Activated T-cell treated with anti-CD3 and anti-CD28 coated beads, Interleukin-2, amount 50 U/mL, for 4 hours (primary cell): ENCODE measurements at regions not wholly inside any gene's neighbourhood (a gene's known extent, or its start where the extent isn't known, plus 50 kb on each side); places are given as distances from the start of the nearest gene placed in this dataset.

Source experiments
- ATAC-seq, 2 donors: fragments of 200-7000 bp; cut with Tn5 transposase; one replicate each; pipeline ENCODE4 v1.10.0; 2021
- DNase-seq: peaks from one replicate; pipeline ENCODE4 v3.0.0-alpha.2; 2020
- H3K27me3 Mint-ChIP-seq: one replicate; pipeline ENCODE4 v1.8.0; 2021; ENCODE audit warnings: low read depth, mixed read lengths
- H3K36me3 Mint-ChIP-seq: one replicate; pipeline ENCODE4 v1.8.0; 2022; ENCODE audit warnings: mixed read lengths; ENCODE audit not compliant: insufficient read depth
- H3K4me1 Mint-ChIP-seq: one replicate; pipeline ENCODE4 v1.8.0; 2021; ENCODE audit warnings: low read depth, mixed read lengths
- H3K4me3 Mint-ChIP-seq: one replicate; pipeline ENCODE4 v1.8.0; 2021; ENCODE audit warnings: mild to moderate bottlenecking, moderate library complexity, mixed read lengths
- H3K9me3 Mint-ChIP-seq: one replicate; pipeline ENCODE4 v1.8.0; 2021; ENCODE audit warnings: mixed read lengths

GRCh38 chr2:9702604-9703084 lies 71.8 kb upstream of the YWHAQ start:
- DNase-seq, result no peak
- Mint-ChIP-seq H3K36me3 (no peaks in the 10 kb centered on the region), H3K9me3 (peaks cover 6% of the 10 kb centered on the region), H3K4me3 (peak overlapping the region; percentile 22), H3K27me3 (no peaks in the 10 kb centered on the region), H3K4me1 (peaks cover 52% of the 10 kb centered on the region)
- ATAC-seq, result no peak

- ATAC-seq (peak; percentile 95 to 96), DNase-seq (peak; percentile 64)
- H3K9me3 Mint-ChIP-seq, result peaks cover 6% of the 10 kb centered on the region
- H3K36me3 Mint-ChIP-seq, result no peaks in the 10 kb centered on the region
- H3K4me3 Mint-ChIP-seq, result peak overlapping the region; percentile 22
- H3K27me3 Mint-ChIP-seq, result no peaks in the 10 kb centered on the region
- H3K4me1 Mint-ChIP-seq, result peaks cover 46% of the 10 kb centered on the region
Observed at GRCh38 chr2:9703085-9703678, 72.4 kb upstream of the YWHAQ start.

DNA sequence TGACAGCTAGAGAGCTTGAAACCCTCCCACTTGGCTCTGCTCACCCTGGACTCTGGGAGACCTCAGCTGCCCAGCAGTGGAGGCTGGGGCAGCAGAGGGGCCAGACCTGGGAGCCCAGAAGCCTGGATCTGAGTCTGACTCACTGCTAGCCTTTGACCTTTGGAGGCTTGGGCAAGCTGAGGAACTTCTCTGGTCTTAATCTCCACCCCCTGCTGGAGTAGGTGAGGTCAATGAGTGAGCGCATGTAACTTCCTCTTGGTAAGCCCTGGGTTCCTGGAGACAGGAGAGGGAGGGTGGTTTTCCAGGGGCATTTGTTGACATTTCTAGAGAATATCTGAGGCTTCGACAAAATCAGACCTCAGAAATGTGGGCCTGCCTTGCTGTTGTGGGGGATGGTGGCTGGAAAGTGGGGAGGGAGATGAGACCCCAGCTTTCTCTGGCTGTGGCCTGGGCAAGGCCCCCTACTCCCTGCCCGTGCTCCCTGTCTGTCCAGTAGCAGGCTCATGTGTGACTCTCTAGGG lies 73.0 kb upstream of the YWHAQ start:
- ATAC-seq, result peak; percentile 4 to 9
- no peaks in the 10 kb centered on the region for H3K27me3 Mint-ChIP-seq
- peaks cover 48% of the 10 kb centered on the region for H3K4me1 Mint-ChIP-seq
- H3K36me3 Mint-ChIP-seq, result no peaks in the 10 kb centered on the region
- peaks cover 6% of the 10 kb centered on the region for H3K9me3 Mint-ChIP-seq
- no peak overlapping the region for H3K4me3 Mint-ChIP-seq
- DNase-seq, result no peak

GRCh38 chr2:9704600-9704999 lies 73.8 kb upstream of the YWHAQ start:
- H3K4me3 Mint-ChIP-seq, result no peak overlapping the region
- H3K27me3 Mint-ChIP-seq, result no peaks in the 10 kb centered on the region
- peaks cover 6% of the 10 kb centered on the region for H3K9me3 Mint-ChIP-seq
- no peak for DNase-seq
- no peaks in the 10 kb centered on the region for H3K36me3 Mint-ChIP-seq
- peaks cover 50% of the 10 kb centered on the region for H3K4me1 Mint-ChIP-seq
- ATAC-seq, result no peak

- H3K27me3 Mint-ChIP-seq, result no peaks in the 10 kb centered on the region
- no peaks in the 10 kb centered on the region for H3K36me3 Mint-ChIP-seq
- H3K4me1 Mint-ChIP-seq, result peaks cover 49% of the 10 kb centered on the region
- H3K4me3 Mint-ChIP-seq, result no peak overlapping the region
- ATAC-seq, result no peak
- H3K9me3 Mint-ChIP-seq, result peaks cover 6% of the 10 kb centered on the region
- DNase-seq, result no peak
Observed at GRCh38 chr2:9705196-9705595, 74.4 kb upstream of the YWHAQ start.

DNA sequence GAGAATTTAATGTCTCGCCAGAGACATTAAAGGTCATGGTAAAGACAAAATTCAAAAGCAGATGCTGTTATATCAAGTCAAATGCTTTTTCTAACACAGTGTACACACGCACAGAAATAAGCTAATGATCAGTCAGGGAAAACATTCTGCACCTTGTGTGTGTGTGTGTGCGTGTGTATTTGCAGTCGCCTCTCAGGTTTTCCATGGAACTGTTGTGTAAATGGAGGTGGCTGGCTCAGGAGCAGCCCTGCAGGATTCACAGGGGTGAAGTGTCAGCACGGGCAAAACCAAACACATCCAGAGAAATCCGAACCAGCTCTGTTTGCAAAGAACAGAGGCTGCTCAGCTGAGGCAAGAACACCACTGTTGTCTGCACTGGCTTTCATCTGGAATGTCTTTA lies 76.2 kb upstream of the YWHAQ start:
- H3K4me1 Mint-ChIP-seq, result peaks cover 59% of the 10 kb centered on the region
- H3K36me3 Mint-ChIP-seq, result no peaks in the 10 kb centered on the region
- no peaks in the 10 kb centered on the region for H3K9me3 Mint-ChIP-seq
- DNase-seq (no peak), ATAC-seq (no peak)
- no peaks in the 10 kb centered on the region for H3K27me3 Mint-ChIP-seq
- no peak overlapping the region for H3K4me3 Mint-ChIP-seq

DNA sequence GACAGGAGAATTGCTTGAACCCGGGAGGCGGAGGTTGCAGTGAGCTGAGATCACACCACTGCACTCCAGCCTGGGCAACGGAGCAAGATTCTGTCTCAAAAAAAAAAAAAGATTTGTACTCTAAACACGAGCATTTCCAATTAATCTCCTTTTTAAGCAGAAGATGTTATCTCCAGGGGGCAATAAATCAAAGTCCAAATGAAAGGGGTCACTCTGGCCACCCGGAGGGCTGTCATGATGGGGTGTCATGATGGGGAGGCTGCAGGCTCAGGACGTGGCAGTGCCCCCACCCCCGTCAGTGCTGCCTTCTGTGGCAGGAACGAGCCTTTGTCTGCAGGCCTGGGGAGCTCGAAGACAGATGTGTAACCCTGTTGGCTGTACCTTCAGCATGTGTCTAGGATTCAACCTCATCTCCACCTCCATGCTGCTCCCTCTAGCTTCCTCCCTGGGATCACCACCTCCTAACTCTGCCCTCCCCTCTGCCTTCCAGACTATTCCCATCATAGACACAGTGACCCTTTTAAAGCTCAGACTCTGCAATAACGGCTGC lies 76.9 kb upstream of the YWHAQ start:
- ATAC-seq (no peak), DNase-seq (no peak)
- Mint-ChIP-seq H3K36me3 (no peaks in the 10 kb centered on the region), H3K4me3 (no peak overlapping the region), H3K4me1 (peaks cover 58% of the 10 kb centered on the region), H3K9me3 (no peaks in the 10 kb centered on the region), H3K27me3 (no peaks in the 10 kb centered on the region)

DNA sequence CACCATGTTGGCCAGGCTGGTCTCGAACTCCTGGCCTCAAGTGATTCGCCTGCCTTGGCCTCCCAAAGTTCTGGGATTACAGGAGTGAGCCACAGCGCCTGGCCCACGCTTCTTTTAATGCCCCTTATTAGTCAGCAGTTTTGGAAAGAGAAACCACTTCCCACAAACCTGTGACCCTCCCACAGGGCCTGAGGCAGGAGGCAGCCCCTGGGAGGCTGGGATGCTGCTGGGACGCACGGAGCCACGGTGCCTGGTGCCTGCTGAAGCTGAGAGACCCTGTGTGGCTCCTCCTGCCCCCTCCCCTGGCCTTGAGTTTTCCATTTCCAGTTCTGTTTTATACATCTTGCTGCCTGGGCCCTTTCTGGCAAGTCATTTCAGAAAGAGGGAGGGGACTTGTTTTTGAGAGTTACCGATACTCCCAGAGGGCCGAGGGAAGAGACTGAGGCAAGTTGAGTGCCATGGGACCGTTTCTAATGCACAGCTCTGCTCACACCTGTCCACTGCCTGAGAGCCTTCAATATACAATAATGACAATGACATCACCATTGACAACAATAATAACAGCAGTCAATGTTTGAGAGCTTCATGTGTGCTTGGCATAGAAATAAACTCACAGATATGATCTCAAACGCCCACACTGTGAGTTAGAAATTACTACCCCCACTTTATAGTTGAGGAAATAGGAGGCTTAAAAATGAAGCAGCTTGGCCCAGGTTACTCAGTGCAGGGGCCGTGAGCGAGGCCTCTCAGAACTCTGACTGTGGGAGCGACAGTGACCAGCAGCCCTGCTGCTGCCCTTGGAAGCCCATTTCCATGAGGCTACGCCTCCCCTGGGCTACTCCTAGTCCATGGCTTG lies 78.1 kb upstream of the YWHAQ start:
- peak; percentile 68 to 70 for ATAC-seq
- Mint-ChIP-seq H3K4me1 (peaks cover 50% of the 10 kb centered on the region), H3K9me3 (no peaks in the 10 kb centered on the region), H3K4me3 (no peak overlapping the region), H3K36me3 (no peaks in the 10 kb centered on the region), H3K27me3 (no peaks in the 10 kb centered on the region)
- no peak for DNase-seq

GRCh38 chr2:9709539-9710285 lies 78.9 kb upstream of the YWHAQ start:
- Mint-ChIP-seq H3K27me3 (no peaks in the 10 kb centered on the region), H3K4me1 (peaks cover 45% of the 10 kb centered on the region), H3K9me3 (no peaks in the 10 kb centered on the region)

GRCh38 chr2:9710311-9710710 lies 79.5 kb upstream of the YWHAQ start:
- DNase-seq, result no peak
- ATAC-seq, result peak; percentile 11 to 20
- no peak overlapping the region for H3K4me3 Mint-ChIP-seq
- peaks cover 42% of the 10 kb centered on the region for H3K4me1 Mint-ChIP-seq
- H3K36me3 Mint-ChIP-seq, result no peaks in the 10 kb centered on the region
- no peaks in the 10 kb centered on the region for H3K9me3 Mint-ChIP-seq
- H3K27me3 Mint-ChIP-seq, result no peaks in the 10 kb centered on the region

More at GRCh38 chr2:9709539-9710285, 78.9 kb upstream of the YWHAQ start:
- ATAC-seq (peak in 1 of 2 donors; percentile 4), DNase-seq (no peak)
- Mint-ChIP-seq H3K4me3 (no peak overlapping the region), H3K36me3 (no peaks in the 10 kb centered on the region)

DNA sequence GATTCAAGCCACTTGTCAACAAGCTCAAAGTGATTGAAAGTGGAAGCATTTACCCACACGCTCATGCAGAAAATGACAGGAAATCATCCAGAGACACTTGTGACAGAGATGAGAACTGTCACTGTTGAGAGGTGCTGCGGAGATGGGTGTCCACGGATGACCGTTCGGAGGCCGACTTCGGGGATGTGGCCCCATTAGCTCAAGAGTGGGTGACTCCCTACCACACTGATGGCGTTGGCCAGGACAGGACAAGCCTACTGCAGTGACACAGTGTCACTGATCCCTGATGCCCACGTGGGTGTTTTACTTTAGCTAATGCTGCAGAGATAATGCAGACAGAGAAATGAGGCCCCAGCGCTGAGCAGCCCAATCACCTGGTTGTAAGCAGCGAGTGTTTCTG lies 81.5 kb upstream of the YWHAQ start:
- Mint-ChIP-seq H3K27me3 (no peaks in the 10 kb centered on the region), H3K36me3 (no peaks in the 10 kb centered on the region), H3K9me3 (no peaks in the 10 kb centered on the region), H3K4me1 (peaks cover 42% of the 10 kb centered on the region), H3K4me3 (peak overlapping the region; percentile 9)
- DNase-seq (peak; percentile 13), ATAC-seq (peak; percentile 10 to 50)

GRCh38 chr2:9714630-9715214 lies 83.9 kb upstream of the YWHAQ start:
- no peak for DNase-seq
- H3K27me3 Mint-ChIP-seq, result no peaks in the 10 kb centered on the region
- H3K4me3 Mint-ChIP-seq, result no peak overlapping the region
- no peaks in the 10 kb centered on the region for H3K9me3 Mint-ChIP-seq
- ATAC-seq, result no peak
- peaks cover 28% of the 10 kb centered on the region for H3K4me1 Mint-ChIP-seq
- H3K36me3 Mint-ChIP-seq, result no peaks in the 10 kb centered on the region

DNA sequence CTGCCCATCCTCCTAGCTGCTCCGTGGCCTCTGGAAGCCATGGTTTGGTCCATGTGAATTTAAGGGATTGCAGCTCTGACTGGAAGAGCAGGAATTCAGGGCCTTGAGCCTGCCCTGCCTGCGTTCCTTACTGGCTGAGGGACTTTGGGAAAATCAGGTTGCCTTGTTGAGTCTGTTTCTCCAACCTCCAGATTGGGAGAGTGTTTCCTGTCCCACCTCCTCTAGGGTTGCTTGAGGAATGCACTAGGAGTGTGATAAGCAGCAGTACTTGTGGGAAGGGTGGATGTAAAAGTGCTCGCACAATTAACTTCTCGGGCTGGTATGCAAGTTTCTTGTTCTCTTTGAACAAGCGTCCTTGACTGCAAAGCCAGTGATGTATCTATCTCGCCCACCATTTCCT lies 84.4 kb upstream of the YWHAQ start:
- peaks cover 24% of the 10 kb centered on the region for H3K4me1 Mint-ChIP-seq
- no peaks in the 10 kb centered on the region for H3K27me3 Mint-ChIP-seq
- H3K4me3 Mint-ChIP-seq, result no peak overlapping the region
- ATAC-seq (no peak), DNase-seq (no peak)
- no peaks in the 10 kb centered on the region for H3K9me3 Mint-ChIP-seq
- no peaks in the 10 kb centered on the region for H3K36me3 Mint-ChIP-seq
